Cardiac septum (tissue), 1 donor: ENCODE measurements at regions not wholly inside any gene's neighbourhood (a gene's known extent, or its start where the extent isn't known, plus 50 kb on each side); places are given as distances from the start of the nearest gene placed in this dataset.
"Not testable (repeated sequence)": the region's sequence is repeated elsewhere in the genome, so short reads cannot be mapped to it uniquely, and the experiment has no call there.

Experiments
- DNase-seq: peaks from one replicate; pipeline ENCODE4 v3.0.0-alpha.2; 2020; ENCODE audit warnings: low spot score
- intact Hi-C: fragments of 100-400 bp; cut with DNase I; formaldehyde crosslinking; loops from one replicate; pipeline ENCODE4 v1.14.0; 2022
- donor health status: DM: no; HTN: no; CAD: no.

DNA sequence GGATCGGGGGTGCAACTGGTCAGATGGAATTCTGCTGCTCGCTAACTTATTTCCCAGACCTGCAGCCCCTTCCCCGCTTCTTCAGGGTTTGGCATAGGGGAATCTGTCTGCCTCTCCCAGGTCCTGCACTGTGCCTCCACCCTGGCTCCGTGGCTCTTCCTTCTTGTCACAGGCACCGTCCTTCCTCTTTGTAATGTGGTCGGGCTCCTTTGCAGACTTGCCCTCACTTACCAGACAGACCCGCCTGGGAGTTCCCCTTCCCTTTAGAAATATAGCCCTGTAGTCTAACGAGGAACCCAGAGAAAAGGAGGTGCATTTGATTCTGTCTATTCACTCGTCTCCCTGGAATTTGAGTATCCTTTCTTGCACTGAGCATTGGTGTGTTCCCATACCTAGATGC, 63.9 kb upstream of the PAX8 start:
- no peak for DNase-seq
- intact Hi-C loops: no loop called here

DNA sequence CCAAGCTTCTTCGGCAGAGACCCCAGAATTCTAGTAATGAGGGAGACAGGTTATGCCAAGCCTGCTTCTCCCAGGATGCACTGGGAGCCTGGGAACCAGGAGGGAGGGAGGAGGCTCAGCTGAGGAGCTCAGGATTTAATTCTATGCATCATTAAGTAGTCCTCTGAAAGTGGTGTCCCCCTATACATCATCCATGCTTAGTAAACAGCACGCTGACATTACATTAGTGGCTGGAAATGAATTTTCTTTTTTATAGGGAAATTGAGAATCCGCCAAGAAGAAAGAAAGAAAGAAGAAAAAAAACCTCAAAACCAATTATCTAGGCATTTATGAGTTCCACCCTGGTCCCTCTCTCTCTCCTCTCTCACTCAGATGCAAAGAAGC, 63.1 kb upstream of the PAX8 start:
- intact Hi-C loops: not testable (repeated sequence)

DNA sequence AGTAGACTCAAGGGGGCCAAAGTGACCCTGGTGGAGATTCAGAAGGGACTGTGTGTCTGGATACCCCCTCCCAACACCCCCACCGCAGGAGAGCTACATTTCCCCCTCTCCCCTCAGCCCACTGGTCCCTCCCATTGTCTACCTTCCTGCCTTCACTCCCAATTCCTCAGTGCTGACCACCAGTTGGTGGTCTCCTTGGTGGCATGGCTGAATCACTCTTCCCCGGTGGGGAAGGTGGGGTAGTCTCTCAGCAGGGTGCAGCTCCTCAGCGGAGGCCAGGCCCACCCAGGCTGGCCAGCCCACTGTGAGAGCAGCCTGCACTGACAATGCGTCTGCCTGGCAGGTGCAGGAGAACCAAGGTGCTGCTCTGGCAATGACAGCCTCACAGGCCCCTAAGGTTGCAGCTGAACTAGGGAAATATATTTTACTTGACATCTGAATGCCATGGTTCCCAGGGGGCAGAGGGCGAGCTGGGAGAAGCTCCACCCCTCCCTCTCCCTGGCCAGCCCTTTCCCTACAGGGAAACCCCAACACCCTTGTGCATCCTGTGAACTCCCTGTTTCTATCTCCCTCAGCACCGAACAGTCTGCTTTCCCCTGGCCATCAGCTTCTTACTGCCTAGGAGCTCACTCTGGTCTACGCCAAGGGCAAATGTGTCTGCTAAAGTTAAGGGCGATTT, 62.6 kb upstream of the PAX8 start:
- no peak for DNase-seq
- intact Hi-C loops: no loop called here

More for the DNA sequence above, 63.1 kb upstream of the PAX8 start:
- DNase-seq: not testable (repeated sequence)

DNA sequence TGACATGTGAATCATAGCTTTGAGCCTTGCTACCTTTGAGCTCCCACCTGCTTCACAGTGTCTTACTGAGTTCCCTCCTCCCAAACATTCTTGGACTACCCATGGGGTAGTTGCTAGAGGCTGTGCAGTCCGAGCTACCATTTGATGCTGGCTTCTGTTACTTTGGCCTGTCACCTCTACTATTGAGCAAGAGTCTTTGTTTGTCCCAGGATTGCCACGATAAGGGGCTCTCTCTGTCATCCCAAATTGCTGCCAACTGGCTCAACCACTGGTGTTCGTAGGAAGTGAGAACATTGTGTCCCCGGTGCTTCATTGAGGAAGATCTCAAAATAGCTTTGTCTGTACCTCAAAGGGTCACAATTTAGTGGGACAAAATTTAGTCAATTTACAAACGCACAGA, 59.1 kb upstream of the PAX8 start:
- intact Hi-C loops: no loop called here

DNA sequence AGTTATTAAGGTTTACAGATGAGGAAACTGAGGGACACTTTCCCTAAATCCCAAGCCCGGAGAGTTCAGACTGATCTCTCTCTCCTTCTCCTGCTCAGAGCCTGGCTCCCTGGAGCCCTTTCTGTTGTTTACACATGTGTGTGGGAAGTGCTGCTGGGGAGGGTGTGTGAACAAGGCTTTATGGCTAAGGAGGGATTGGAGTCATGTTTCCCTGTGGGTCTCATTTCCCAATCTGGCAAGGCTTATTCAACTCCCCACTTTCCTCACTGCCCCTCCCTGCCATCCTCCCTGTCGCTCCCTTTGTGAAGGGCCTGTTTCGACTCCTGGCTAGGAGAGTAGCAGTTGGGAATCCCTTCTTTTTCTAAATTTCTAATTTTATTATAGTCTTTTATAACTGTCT, 57.3 kb upstream of the PAX8 start:
- DNase-seq, intact Hi-C loops: not testable (repeated sequence)

More for the DNA sequence above, 59.1 kb upstream of the PAX8 start:
- no peak for DNase-seq

DNA sequence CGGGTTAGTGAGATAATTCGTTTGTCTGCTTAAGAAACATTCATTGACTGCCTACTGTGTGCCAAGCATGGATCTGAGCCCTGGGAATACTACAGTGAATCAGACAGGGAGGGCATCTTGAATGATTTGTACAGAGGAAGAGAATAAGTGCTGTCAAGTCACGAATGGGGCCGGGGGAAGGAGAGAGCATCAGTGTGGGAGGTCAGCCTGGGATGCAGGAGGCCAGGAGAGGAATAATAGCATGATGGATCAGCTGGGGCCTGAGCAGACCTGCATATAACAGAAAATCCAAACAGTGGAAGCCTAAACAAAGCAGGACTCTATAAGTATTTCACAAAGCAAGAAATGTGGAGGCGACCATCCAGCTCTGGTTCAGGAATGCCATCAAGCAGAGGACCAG, 55.4 kb upstream of the PAX8 start:
- intact Hi-C loops: no loop called here
- no peak for DNase-seq

DNA sequence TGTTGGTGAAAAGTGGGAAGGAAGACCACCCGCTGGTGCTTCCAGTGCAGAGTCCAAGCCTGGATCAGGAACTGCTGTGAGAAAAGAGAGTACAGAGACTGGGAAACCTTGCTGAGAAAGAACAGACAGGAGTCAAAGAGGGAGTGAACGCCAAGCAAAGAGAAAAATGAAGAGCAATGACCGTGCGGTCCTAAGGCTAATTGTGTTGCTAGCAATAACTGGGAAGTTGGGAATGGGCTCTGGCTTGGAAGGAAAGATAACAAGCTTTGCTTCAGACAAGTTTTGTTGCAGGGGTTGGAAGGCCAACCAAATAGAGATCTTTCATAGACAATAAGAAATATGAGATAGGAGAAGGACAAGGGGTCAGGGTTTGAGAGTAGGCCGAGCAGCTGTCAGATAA, 55.0 kb upstream of the PAX8 start:
- intact Hi-C loops, DNase-seq: not testable (repeated sequence)

DNA sequence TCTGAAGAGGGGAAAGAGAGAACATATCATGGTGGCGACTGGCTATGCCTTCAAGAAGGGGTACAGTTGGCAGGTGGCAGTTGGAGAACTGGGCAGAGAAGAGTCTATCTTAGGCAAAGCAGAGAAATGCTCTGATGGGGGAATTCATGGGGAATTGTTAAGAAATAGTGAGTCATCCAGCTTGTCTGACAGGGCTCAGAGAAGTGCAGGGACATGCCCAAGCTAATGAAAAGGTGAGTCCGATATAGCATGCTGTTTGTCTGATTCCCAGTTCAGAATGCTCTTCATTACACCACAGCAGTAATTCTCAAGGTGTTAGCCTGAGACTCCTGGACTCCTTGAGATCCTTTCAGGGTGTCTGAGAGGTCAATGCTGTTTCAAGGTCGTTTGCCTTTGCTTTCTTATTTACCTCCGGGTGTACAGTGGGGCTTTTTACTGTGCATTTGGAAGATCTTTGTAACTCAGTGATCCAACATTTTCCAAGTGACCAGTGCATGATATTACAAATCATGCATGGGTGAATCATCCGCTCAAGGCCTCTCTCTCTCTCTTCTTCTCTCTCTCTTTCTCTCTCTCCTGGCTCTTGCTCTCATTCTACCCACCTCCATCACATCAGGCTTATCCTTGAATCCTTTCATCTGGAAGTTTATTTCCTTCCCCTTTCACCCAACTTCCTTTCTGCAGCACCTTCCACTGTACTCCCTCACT, 51.5 kb upstream of the PAX8 start:
- intact Hi-C loops, DNase-seq: not testable (repeated sequence)

DNA sequence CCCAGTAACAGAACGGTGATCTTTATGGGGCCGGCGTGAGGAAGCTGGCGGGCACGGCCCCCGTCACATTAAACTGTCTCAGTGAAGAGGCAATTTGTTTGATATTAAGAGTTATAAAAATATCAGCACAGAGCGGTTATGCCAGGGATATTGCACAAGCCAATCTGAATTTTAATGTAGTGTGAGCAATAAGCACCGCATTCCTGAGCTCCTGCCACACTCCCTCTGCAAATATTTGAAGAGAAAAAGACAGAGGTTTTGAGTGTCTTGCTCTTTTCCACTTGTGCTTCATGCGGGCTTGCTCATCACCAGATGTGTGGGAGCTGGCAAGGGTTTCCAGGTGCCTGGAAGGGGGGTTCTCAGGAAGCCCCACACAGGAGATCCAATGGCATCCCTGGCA, 50.3 kb upstream of the PAX8 start:
- intact Hi-C loops, DNase-seq: not testable (repeated sequence)

- intact Hi-C loops: not testable (repeated sequence)
These were observed 49.9 kb upstream of the PAX8 start for GRCh38 chr2:113328572-113328971.

More at GRCh38 chr2:113328572-113328971, 49.9 kb upstream of the PAX8 start:
- not testable (repeated sequence) for DNase-seq
